Hematopoietic multipotent progenitor cell treated with erythropoietin and hydrocortisone succinate and interleukin-3 and kit ligand, for 4 days (in vitro differentiated cells): ENCODE measurements at regions not wholly inside any gene's neighbourhood (a gene's known extent, or its start where the extent isn't known, plus 50 kb on each side); places are given as distances from the start of the nearest gene placed in this dataset.
"Not testable (repeated sequence)": the region's sequence is repeated elsewhere in the genome, so short reads cannot be mapped to it uniquely, and the experiment has no call there.

ENCODE experiments used
- DNase-seq: peaks from one replicate; pipeline ENCODE4 v3.0.0-alpha.2; 2015

DNA sequence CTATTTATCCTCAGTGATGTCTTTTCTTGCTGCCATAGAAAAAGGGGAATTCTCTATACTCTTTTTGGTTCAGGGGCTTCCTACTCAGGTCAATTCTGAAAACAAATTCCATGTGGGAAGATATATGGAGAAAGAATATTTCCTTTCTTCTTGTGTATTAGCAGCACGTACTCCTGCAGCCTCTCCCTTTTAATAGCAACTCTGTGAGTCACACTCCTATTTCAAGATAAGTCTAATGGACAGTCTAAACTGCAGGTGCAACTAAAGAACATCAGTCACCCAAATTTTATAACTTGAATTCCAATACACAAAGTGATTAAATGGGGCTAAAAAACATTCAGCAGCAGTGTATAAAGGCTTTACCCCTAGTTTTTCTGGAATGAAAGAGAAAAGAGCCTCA is 942.2 kb downstream of the CNTNAP5 start:
- no peak for DNase-seq

DNA sequence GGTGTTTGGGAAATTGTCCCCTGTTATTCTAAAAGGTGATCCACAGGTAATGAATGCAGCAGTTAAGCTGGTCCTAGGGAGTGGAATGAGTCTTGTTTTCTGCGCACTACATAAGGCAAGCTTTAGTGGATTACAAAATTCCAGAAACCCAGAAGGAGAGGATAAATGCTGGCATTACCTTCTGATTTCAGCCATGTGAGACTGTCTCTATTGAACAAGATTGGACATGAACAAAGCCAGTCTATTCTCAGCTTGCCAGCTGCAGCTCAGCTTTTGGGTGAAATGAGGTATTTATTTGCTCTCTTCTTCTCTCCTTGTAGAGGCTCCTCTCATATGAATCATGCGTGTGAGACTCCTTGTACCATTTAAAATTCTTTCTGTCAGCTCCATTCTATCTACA is 944.9 kb downstream of the CNTNAP5 start:
- no peak for DNase-seq

DNA sequence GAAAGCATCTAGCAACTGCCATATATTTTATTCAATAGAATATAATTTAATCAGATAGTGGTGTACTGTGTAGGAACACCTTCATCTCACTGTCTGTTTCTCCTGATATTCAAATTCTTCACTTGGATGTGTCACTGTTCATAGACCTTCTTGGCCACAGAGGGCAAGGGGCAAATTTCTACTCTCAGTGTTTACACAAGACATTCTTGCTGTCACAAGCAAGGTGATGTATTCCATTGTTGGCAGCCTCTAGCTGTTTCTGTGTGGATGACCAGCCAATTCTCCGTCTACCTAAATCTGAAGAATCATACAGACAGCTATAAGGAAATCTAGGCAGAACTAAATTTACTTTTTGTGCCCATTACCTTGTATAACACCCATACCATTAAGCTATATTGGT is 948.3 kb downstream of the CNTNAP5 start:
- DNase-seq = no peak

- no peak for DNase-seq
Observed at GRCh38 chr2:124975224-124975623, 950.1 kb downstream of the CNTNAP5 start.

GRCh38 chr2:124975648-124976047 is 950.6 kb downstream of the CNTNAP5 start:
- no peak for DNase-seq

DNA sequence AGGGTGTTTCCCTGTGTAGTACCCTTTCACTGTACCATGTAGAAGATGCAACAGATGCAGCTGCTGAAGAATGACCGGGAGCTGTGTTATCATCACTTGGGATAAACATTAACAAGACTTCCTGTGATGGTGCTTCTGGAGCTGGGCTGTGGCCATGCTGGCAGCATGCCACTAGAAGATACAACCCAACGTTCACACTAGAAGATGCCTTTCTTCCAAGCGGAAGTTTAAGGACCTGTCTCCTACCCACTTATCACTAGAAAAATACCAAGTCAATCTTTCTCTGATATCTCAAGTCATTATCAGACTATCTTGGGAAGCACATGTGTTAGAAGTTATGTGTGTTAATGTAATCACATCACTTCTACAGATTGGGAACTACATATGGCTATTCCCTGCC is 953.5 kb downstream of the CNTNAP5 start:
- DNase-seq = no peak

DNA sequence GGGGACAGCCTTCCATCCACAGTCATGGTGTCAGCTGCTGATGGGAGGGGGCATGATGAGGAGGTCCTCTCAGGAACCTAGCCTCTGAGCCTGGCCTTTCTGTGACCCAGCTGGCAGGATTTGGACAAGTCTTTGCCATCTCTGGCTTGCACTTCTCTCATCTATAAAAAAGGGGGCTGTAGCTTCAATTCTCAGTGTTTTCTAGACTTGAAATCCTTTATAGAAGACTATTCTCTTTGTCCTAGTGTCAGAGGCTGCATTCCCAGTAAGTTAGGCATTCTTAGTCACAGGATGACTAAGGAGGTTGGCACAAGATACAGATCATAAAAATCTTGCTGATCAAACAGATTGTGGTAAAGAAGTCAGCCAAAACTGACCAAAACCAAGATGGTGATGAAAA is 958.5 kb downstream of the CNTNAP5 start:
- DNase-seq = no peak

GRCh38 chr2:124985270-124985669 is 960.2 kb downstream of the CNTNAP5 start:
- DNase-seq = no peak

DNA sequence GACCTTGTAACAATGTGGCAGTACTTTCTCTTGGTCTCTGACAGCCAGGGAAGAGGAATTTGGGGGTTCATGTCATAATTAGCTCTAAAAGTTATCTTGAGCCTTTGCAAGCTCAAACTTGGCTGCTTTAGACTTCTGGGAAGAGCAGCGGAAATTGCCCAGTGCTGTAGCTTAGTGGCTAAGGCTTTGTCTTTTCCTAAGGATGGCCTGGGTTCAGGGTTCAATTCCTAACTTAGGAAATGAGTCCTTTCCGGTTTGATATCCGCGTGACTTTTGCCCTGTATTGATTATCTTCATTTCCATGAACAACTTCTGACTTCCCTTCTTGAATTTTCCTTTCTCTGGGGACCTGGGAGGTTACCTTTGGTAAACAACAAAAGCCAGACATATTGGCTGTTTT is 961.0 kb downstream of the CNTNAP5 start:
- no peak for DNase-seq

DNA sequence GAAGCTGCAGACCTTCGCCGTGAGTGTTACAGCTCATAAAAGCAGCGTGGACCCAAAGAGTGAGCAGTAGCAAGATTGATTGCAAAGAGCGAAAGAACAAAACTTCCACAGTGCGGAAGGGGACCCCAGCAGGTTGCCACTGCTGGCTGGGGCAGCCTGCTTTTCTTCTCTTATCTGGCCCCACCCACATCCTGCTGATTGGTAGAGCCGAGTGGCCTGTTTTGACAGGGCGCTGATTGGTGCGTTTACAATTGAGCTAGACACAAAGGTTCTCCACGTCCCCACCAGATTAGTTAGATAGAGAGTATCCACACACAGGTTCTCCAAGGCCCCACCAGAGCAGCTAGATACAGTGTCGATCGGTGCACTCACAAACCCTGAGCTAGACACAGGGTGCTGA is 961.8 kb downstream of the CNTNAP5 start:
- not testable (repeated sequence) for DNase-seq

GRCh38 chr2:124987436-124987835 is 962.3 kb downstream of the CNTNAP5 start:
- DNase-seq = not testable (repeated sequence)

- DNase-seq = no peak
Observed at GRCh38 chr2:124988111-124988510, 963.0 kb downstream of the CNTNAP5 start.

- no peak for DNase-seq
Observed at GRCh38 chr2:124988794-124989193, 963.7 kb downstream of the CNTNAP5 start.

- DNase-seq = no peak
Observed at GRCh38 chr2:124993809-124994208, 968.7 kb downstream of the CNTNAP5 start.

DNA sequence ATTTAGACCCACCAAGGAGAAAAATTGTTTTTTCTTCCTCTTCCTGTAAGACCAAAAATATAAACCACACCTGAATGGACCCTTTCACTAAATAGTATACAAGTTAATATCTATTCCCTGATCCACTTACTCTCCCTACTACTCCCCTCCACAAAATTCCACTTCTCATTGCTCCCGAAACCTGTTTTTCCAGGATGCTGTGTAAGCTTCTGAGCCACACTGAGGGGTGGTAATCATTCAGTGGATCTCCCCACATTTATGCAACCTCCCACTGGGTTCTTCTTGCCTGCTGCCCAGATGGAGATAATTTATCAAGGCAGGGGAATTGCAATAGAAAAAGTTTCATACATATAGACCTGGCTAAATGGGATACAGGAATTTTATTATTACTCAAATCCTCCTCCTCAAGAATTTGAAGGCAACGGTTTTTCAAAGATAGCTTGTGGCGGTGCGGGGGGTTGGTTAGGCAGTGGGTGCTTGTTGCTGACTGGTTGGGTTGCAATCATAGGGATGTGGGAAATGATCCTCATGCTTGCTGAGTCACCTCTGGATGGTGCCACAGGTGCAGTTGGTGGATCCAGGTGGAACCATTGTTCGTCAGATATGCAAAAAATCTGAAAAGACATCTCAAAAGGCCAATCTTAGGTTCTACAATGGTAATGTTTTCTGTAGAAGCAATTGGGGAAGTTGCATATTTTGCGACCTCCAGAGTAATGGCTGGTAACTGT is 970.3 kb downstream of the CNTNAP5 start:
- no peak for DNase-seq

DNA sequence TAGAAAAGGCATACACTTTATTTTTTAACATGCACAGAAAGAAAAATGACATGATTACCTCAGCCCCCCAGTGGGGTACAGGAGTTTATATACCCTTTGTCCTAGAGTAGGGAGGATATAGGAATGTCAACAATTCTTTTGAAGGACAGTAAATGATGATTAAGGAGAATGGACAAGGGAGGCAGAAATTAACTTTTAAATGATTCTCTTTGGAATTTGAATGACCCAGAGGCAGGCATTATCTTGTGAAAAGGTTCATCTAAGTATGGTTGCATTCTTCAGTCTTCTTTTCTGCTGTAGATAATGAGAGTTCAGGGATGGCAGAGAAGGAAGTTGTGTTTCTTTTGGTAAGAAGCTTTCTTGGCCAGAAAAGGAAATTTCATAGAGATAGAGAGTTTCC is 971.3 kb downstream of the CNTNAP5 start:
- no peak for DNase-seq

- no peak for DNase-seq
Observed at GRCh38 chr2:124999906-125000305, 974.8 kb downstream of the CNTNAP5 start.

GRCh38 chr2:125004106-125004800 is 979.2 kb downstream of the CNTNAP5 start:
- no peak for DNase-seq

DNA sequence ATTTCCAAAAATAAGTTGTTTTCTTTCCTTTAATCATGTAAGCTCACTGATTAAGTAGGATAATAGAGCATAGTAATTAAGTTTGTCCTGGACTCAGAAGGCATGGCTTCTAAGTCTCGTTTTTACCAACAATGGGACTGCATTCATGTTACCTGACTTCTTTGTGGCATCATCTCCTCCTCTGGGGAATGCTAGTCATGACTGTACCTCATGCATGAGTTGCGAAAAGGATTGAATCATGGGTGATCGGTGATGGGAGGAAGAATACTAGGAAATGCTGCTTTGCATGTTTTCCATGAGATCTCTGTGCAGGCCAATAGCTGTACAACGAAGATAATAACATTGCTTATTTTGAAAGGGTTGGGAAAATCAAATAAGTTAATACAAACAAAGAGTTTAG is 981.6 kb downstream of the CNTNAP5 start:
- DNase-seq = no peak

DNA sequence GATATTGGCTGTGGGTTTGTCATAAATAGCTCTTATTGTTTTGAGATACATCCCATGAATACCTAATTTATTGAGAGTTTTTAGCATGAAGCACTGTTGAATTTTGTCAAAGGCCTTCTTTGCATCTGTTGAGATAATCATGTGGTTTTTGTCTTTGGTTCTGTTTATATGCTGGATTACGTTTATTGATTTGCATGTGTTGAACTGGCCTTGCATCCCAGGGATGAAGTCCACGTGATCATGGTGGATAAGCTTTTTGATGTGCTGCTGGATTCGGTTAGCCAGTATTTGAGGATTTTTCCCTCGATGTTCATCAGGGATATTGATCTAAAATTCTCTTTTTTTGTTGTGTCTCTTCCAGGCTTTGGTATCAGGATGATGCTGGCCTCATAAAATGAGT is 1003.6 kb downstream of the CNTNAP5 start:
- DNase-seq = not testable (repeated sequence)

DNA sequence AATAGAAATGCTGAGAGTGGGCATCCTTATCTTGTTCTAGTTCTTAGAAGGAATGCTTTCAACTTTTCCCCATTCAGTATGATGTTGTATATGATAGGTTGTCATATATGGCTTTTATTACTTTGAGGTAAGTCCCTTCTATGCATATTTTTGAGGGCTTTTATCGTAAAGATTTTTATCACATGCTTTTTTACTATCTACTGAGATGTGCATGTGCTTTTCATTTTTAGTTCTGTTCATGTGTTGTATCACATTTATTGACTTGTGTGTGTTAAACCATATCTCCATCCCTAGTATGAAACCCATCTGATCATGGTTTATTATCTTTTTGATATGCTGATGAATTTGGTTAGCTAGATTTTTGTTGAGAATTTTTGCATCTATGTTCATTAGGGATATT is 1008.8 kb downstream of the CNTNAP5 start:
- DNase-seq = no peak

DNA sequence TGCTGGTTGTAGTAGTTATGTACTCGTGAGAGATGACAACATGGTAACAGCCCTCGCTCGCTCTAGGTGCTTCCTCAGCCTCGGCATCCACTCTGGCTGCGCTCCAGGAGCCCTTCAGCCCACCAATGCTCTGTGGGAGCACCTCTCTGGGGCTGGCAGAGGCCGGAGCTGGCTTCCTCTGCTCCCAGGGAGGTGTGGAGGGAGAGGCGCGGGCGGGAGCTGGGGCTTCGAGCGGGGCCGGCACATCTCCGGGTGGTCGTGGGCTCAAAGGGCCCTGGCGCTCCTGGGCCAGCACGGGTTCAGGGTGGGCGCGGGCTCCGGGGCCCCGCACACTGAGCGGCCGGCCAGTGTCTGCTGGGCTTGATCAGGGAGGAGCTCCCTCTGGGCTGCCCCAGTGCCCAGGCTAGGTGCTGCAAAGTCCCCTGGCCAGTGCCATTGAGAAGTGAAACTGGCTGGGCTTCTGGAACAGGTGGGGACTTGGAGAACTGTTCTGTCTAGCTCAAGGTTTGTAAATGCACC is 1012.1 kb downstream of the CNTNAP5 start:
- no peak for DNase-seq

DNA sequence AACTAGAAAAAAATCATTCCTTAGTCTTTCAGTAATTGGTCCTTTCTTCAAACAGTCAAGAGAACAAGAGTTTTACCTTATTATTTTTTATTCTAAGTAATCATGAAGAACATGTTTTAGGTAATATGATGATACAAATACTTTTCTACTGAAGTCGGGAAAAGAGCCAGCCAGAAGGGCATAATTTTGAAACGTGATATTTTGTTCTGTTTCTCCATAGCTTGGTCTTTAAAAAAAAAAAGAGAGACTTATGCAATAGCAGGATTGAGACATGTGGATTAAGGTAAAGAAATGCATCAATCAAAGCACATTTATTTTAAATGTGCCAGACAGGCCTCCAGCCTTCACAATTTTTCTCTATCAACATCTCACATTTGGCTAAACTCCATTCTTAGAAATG is 1016.8 kb downstream of the CNTNAP5 start:
- no peak for DNase-seq

DNA sequence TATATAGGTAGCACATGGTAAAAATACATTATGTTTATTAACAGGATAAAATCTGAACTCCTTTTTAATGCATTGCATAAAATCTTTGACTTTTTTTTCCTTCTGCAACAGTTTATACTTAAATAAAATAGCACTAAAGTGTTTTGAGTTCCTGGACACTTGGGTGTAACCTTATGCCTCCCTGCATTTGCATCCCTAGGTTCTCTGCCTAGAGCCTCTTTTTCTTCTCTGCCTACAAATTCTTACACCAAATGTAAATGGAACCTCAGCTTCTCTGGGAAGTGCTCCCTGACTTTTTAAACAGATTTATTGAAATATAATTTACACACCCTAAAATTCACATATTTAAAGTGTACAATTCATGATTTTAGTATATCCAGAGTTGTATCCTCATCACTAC is 1017.6 kb downstream of the CNTNAP5 start:
- no peak for DNase-seq
